ENCODE measurements at regions not wholly inside any gene's neighbourhood (a gene's known extent, or its start where the extent isn't known, plus 50 kb on each side); places are given as distances from the start of the nearest gene placed in this dataset.

- TF ChIP-seq CTCF (IDR thresholded peaks at IDR 0.05; ENCODE audit: control extremely low read depth in 1 of 3, insufficient read depth in 1 of 3, low read depth in 1 of 3, low read length in 3 of 3) = peak in 1 of 3 experiments; percentile 15; a peak in 1 of 4 replicates
- 0 out of 4 replicates have a peak, but pooled peaks of 1 of the 2 experiments have one; percentile 11 for TF ChIP-seq RAD21 (IDR thresholded peaks at IDR 0.05 in 1 of 2, conservative IDR thresholded peaks at IDR 0.05 in 1 of 2; ENCODE audit: low read depth in 2 of 2, low read length in 2 of 2)
- TF ChIP-seq CBX5 (IDR thresholded peaks at IDR 0.05; ENCODE audit: low read depth, low read length) = no peak
- TF ChIP-seq SP1 (IDR thresholded peaks at IDR 0.05; ENCODE audit: low read depth, low read length) = no peak
Observed at GRCh38 chr11:134532921-134533421, 120.9 kb upstream of the B3GAT1 start (continued).
